K562 (cell line): ENCODE measurements at regions not wholly inside any gene's neighbourhood (a gene's known extent, or its start where the extent isn't known, plus 50 kb on each side); places are given as distances from the start of the nearest gene placed in this dataset.

ENCODE experiments used
- BACH1 ChIP-seq: fragments of 200-800 bp; sonication (Bioruptor generic); IDR thresholded peaks from 2 replicates; pipeline ENCODE4 v1.6.1; 2016; ENCODE audit warnings: missing genetic modification characterization, missing compliant biosample characterization
- BHLHE40 ChIP-seq: IDR thresholded peaks from 2 replicates; pipeline ENCODE4 v1.6.1; 2011; ENCODE audit warnings: low read length, improper control_type of control experiment
- CHCHD3 ChIP-seq: fragments of 250-450 bp; sonication (Bioruptor Pico); IDR thresholded peaks from 2 replicates; pipeline ENCODE4 v2.1.2; 2022; ENCODE audit warnings: mild to moderate bottlenecking
- FOXJ2 ChIP-seq: fragments of 200-800 bp; sonication (Bioruptor generic); IDR thresholded peaks from 2 replicates; pipeline ENCODE4 v1.6.1; 2016; ENCODE audit warnings: missing genetic modification characterization, missing compliant biosample characterization
- HSF4 ChIP-seq: fragments of 250-450 bp; sonication (Bioruptor Pico); IDR thresholded peaks from 2 replicates; pipeline ENCODE4 v2.1.2; 2022; ENCODE audit warnings: mild to moderate bottlenecking, moderate library complexity, borderline replicate concordance
- MBD2 ChIP-seq: sonication (generic); IDR thresholded peaks from 2 replicates; pipeline ENCODE4 v1.6.1; 2016; ENCODE audit warnings: low read depth, borderline replicate concordance
- NELFE ChIP-seq: IDR thresholded peaks from 2 replicates; pipeline ENCODE4 v1.6.1; 2011; ENCODE audit warnings: mild to moderate bottlenecking; ENCODE audit not compliant: insufficient read depth, insufficient read length
- POLR3A ChIP-seq: IDR thresholded peaks from 2 replicates; pipeline ENCODE4 v1.6.1; 2011; ENCODE audit warnings: borderline replicate concordance, mild to moderate bottlenecking, moderate library complexity; ENCODE audit not compliant: insufficient read length, insufficient read depth; ENCODE audit errors: extremely low read depth
- ZKSCAN8 ChIP-seq: fragments of 200-800 bp; sonication (Bioruptor generic); IDR thresholded peaks from 2 replicates; pipeline ENCODE4 v1.6.1; 2016; ENCODE audit warnings: missing genetic modification characterization, missing compliant biosample characterization
- ZNF780A ChIP-seq: fragments of 250-450 bp; sonication (Bioruptor Pico); IDR thresholded peaks from 2 replicates; pipeline ENCODE4 v1.5.0; 2021; ENCODE audit warnings: mild to moderate bottlenecking
- TF ChIP-seq, protein P1 (sequence below): sonication (generic); formaldehyde crosslinking; IDR thresholded peaks from 2 replicates; pipeline ENCODE4 v1.8.0; 2022; ENCODE audit warnings: mild to moderate bottlenecking, missing genetic modification reagents
- TF ChIP-seq, protein P2 (sequence below): fragments of 250-450 bp; sonication (Bioruptor Pico); IDR thresholded peaks from 2 replicates; pipeline ENCODE4 v1.8.0; 2021; ENCODE audit warnings: moderate library complexity, mild to moderate bottlenecking, inconsistent platforms
- TF ChIP-seq, protein P3 (sequence below): fragments of 250-450 bp; sonication (Bioruptor Pico); IDR thresholded peaks from 2 replicates; pipeline ENCODE4 v1.5.0; 2022; ENCODE audit warnings: mild to moderate bottlenecking

DNA sequence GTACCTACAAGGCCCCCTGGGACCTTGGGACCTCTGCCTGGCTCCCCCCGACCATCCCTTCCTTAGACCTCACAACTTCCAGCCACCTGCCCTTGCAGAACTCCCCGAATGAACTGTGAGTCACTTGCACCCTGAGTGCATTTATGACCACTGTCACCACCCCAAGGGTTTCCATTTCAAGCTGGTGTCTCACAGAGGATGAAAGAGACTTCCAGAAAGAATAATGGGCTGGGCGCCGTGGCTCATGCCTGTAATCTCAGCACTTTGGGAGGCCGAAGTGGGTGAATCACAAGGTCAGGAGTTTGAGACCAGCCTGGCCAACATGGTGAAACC, 124.5 kb upstream of the CIBAR2 start (continued):
- TF ChIP-seq, protein P1, sequence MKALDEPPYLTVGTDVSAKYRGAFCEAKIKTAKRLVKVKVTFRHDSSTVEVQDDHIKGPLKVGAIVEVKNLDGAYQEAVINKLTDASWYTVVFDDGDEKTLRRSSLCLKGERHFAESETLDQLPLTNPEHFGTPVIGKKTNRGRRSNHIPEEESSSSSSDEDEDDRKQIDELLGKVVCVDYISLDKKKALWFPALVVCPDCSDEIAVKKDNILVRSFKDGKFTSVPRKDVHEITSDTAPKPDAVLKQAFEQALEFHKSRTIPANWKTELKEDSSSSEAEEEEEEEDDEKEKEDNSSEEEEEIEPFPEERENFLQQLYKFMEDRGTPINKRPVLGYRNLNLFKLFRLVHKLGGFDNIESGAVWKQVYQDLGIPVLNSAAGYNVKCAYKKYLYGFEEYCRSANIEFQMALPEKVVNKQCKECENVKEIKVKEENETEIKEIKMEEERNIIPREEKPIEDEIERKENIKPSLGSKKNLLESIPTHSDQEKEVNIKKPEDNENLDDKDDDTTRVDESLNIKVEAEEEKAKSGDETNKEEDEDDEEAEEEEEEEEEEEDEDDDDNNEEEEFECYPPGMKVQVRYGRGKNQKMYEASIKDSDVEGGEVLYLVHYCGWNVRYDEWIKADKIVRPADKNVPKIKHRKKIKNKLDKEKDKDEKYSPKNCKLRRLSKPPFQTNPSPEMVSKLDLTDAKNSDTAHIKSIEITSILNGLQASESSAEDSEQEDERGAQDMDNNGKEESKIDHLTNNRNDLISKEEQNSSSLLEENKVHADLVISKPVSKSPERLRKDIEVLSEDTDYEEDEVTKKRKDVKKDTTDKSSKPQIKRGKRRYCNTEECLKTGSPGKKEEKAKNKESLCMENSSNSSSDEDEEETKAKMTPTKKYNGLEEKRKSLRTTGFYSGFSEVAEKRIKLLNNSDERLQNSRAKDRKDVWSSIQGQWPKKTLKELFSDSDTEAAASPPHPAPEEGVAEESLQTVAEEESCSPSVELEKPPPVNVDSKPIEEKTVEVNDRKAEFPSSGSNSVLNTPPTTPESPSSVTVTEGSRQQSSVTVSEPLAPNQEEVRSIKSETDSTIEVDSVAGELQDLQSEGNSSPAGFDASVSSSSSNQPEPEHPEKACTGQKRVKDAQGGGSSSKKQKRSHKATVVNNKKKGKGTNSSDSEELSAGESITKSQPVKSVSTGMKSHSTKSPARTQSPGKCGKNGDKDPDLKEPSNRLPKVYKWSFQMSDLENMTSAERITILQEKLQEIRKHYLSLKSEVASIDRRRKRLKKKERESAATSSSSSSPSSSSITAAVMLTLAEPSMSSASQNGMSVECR (CRISPR knock-in tag) = no peak
- TF ChIP-seq FOXJ2 (tag) = no peak
- TF ChIP-seq POLR3A = no peak
- TF ChIP-seq ZKSCAN8 (CRISPR knock-in tag) = no peak
- TF ChIP-seq, protein P2, sequence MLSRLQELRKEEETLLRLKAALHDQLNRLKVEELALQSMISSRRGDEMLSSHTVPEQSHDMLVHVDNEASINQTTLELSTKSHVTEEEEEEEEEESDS (CRISPR knock-in tag) = no peak
- no peak for TF ChIP-seq NELFE
- no peak for TF ChIP-seq CHCHD3
- no peak for TF ChIP-seq MBD2
- TF ChIP-seq HSF4 (CRISPR knock-in tag) = no peak
- TF ChIP-seq, protein P3, sequence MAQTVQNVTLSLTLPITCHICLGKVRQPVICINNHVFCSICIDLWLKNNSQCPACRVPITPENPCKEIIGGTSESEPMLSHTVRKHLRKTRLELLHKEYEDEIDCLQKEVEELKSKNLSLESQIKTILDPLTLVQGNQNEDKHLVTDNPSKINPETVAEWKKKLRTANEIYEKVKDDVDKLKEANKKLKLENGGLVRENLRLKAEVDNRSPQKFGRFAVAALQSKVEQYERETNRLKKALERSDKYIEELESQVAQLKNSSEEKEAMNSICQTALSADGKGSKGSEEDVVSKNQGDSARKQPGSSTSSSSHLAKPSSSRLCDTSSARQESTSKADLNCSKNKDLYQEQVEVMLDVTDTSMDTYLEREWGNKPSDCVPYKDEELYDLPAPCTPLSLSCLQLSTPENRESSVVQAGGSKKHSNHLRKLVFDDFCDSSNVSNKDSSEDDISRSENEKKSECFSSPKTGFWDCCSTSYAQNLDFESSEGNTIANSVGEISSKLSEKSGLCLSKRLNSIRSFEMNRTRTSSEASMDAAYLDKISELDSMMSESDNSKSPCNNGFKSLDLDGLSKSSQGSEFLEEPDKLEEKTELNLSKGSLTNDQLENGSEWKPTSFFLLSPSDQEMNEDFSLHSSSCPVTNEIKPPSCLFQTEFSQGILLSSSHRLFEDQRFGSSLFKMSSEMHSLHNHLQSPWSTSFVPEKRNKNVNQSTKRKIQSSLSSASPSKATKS (CRISPR knock-in tag) = no peak
- TF ChIP-seq BACH1 (tag) = no peak
- no peak for TF ChIP-seq BHLHE40
- TF ChIP-seq ZNF780A (CRISPR knock-in tag) = no peak
